ENCODE measurements at regions not wholly inside any gene's neighbourhood (a gene's known extent, or its start where the extent isn't known, plus 50 kb on each side); places are given as distances from the start of the nearest gene placed in this dataset.
A peak's percentile ranks its signal among the peaks of the same experiment; 100 is the strongest.

GRCh38 chr14:40004871-40005500, 572.8 kb upstream of the FBXO33 start:
- DNase-seq (ENCODE audit: low read depth), result no peak
- TF ChIP-seq, protein P1, sequence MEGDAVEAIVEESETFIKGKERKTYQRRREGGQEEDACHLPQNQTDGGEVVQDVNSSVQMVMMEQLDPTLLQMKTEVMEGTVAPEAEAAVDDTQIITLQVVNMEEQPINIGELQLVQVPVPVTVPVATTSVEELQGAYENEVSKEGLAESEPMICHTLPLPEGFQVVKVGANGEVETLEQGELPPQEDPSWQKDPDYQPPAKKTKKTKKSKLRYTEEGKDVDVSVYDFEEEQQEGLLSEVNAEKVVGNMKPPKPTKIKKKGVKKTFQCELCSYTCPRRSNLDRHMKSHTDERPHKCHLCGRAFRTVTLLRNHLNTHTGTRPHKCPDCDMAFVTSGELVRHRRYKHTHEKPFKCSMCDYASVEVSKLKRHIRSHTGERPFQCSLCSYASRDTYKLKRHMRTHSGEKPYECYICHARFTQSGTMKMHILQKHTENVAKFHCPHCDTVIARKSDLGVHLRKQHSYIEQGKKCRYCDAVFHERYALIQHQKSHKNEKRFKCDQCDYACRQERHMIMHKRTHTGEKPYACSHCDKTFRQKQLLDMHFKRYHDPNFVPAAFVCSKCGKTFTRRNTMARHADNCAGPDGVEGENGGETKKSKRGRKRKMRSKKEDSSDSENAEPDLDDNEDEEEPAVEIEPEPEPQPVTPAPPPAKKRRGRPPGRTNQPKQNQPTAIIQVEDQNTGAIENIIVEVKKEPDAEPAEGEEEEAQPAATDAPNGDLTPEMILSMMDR (IDR thresholded peaks at IDR 0.05; ENCODE audit: insufficient read depth, low read depth, low read length, missing control alignments), result no peak

GRCh38 chr14:40003773-40004172, 571.5 kb upstream of the FBXO33 start:
- no peak overlapping the region for H3K4me3 ChIP-seq (ENCODE audit: low read depth, low read length)
- TF ChIP-seq, protein P1 (IDR thresholded peaks at IDR 0.05; ENCODE audit: insufficient read depth, low read depth, low read length, missing control alignments), result no peak
- DNase-seq (ENCODE audit: low read depth), result no peak

More at GRCh38 chr14:40004871-40005500, 572.8 kb upstream of the FBXO33 start:
- no peak overlapping the region for H3K4me3 ChIP-seq (ENCODE audit: low read depth, low read length)

GRCh38 chr14:39998854-39999253, 566.6 kb upstream of the FBXO33 start:
- DNase-seq (ENCODE audit: low read depth), result no peak
- no peak overlapping the region for H3K4me3 ChIP-seq (ENCODE audit: low read depth, low read length)
- TF ChIP-seq, protein P1 (IDR thresholded peaks at IDR 0.05; ENCODE audit: insufficient read depth, low read depth, low read length, missing control alignments), result no peak

- no peak overlapping the region for H3K4me3 ChIP-seq (ENCODE audit: low read depth, low read length)
Observed at GRCh38 chr14:39998114-39998513, 565.9 kb upstream of the FBXO33 start.

DNA sequence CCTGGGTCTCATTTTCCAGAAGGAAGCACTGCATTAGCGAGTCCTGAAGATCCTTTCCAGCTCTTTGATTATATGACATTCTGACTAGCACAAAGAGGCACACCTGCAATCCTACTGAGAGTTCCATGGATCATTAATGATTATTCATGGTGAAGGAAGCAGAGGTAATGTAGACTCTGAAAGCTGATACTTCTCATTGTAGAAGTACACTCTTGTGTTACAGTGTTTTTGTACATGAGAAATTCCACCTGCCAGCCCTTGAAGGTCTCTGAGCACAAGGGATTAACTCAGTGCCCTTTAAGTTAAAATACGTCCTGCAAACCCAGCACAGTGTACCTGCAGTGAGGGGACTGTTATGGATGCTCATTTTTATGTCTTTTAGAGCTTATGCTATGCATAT, 558.8 kb upstream of the FBXO33 start:
- no peak for DNase-seq (ENCODE audit: low read depth)
- TF ChIP-seq, protein P1 (IDR thresholded peaks at IDR 0.05; ENCODE audit: insufficient read depth, low read depth, low read length, missing control alignments), result no peak

More at GRCh38 chr14:39998114-39998513, 565.9 kb upstream of the FBXO33 start:
- DNase-seq (ENCODE audit: low read depth), result no peak
- TF ChIP-seq, protein P1 (IDR thresholded peaks at IDR 0.05; ENCODE audit: insufficient read depth, low read depth, low read length, missing control alignments), result no peak

GRCh38 chr14:39988939-39989338, 556.7 kb upstream of the FBXO33 start:
- no peak overlapping the region for H3K4me3 ChIP-seq (ENCODE audit: low read depth, low read length)
- TF ChIP-seq, protein P1 (IDR thresholded peaks at IDR 0.05; ENCODE audit: insufficient read depth, low read depth, low read length, missing control alignments), result peak; percentile 34
- peak; percentile 59 for DNase-seq (ENCODE audit: low read depth)

More for the DNA sequence above, 558.8 kb upstream of the FBXO33 start:
- H3K4me3 ChIP-seq (ENCODE audit: low read depth, low read length), result no peak overlapping the region

GRCh38 chr14:39984323-39984722, 552.1 kb upstream of the FBXO33 start:
- no peak overlapping the region for H3K4me3 ChIP-seq (ENCODE audit: low read depth, low read length)
- TF ChIP-seq, protein P1 (IDR thresholded peaks at IDR 0.05; ENCODE audit: insufficient read depth, low read depth, low read length, missing control alignments), result no peak
- DNase-seq (ENCODE audit: low read depth), result no peak

Measured in GM12865 (cell line).